ENCODE measurements at regions not wholly inside any gene's neighbourhood (a gene's known extent, or its start where the extent isn't known, plus 50 kb on each side); places are given as distances from the start of the nearest gene placed in this dataset.

DNA sequence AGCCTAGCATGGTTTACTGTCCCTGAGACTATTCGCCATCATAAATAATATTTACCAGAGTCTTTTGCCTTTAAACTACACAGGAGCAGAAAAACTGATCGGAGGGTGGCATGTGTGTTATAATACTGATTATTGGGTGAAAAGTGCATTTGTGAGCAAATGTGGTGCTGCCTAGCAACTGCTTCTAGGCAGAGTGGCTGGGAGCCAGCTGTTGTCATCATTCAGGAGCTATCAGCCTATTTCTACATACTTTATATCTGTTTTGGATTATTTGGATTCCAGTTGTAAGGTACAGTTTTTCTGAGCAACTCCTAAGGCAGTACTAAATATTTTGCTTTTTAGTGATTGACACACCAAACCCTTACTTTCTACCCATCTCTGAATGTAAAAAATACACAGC, 75.0 kb upstream of the MSTN start:
- Histone ChIP-seq H3K27me3 (no peaks in the 10 kb centered on the region), H3K4me1 (no peaks in the 10 kb centered on the region), H3K27ac (no peak overlapping the region), H3K36me3 (no peaks in the 10 kb centered on the region), H3K9me3 (no peaks in the 10 kb centered on the region), H3K4me3 (no peak overlapping the region)
- intact Hi-C loops (cut with DNase I): no loop called here
- TF ChIP-seq, protein P1, sequence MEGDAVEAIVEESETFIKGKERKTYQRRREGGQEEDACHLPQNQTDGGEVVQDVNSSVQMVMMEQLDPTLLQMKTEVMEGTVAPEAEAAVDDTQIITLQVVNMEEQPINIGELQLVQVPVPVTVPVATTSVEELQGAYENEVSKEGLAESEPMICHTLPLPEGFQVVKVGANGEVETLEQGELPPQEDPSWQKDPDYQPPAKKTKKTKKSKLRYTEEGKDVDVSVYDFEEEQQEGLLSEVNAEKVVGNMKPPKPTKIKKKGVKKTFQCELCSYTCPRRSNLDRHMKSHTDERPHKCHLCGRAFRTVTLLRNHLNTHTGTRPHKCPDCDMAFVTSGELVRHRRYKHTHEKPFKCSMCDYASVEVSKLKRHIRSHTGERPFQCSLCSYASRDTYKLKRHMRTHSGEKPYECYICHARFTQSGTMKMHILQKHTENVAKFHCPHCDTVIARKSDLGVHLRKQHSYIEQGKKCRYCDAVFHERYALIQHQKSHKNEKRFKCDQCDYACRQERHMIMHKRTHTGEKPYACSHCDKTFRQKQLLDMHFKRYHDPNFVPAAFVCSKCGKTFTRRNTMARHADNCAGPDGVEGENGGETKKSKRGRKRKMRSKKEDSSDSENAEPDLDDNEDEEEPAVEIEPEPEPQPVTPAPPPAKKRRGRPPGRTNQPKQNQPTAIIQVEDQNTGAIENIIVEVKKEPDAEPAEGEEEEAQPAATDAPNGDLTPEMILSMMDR (IDR thresholded peaks at IDR 0.05): no peak
- DNase-seq (ENCODE audit: low spot score in 2 of 2): no peak

DNA sequence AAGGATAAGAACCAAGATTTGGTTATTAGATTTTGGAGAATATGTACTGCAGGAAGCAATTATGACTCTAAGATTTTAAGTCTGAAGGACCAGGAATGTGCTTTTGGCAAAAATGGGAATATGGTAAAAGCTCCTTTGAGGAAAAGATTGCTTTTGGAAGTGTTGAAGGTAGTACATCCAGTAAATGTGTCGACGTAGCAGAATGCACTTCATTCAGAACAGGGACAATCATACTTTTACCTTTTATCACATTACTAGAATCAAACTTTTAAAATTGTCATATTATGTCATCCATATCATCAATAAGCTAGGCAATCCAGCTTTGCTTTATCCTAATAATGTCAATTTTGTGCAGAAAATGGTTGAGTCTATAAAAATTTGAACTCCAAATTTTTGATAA, 74.3 kb upstream of the MSTN start:
- H3K36me3 ChIP-seq: no peaks in the 10 kb centered on the region
- no peaks in the 10 kb centered on the region for H3K27me3 ChIP-seq
- no peak for DNase-seq (ENCODE audit: low spot score in 2 of 2)
- intact Hi-C loops (cut with DNase I): no loop called here
- H3K4me3 ChIP-seq: no peak overlapping the region
- H3K4me1 ChIP-seq: no peaks in the 10 kb centered on the region
- H3K9me3 ChIP-seq: no peaks in the 10 kb centered on the region
- H3K27ac ChIP-seq: no peak overlapping the region
- TF ChIP-seq, protein P1 (IDR thresholded peaks at IDR 0.05): no peak

DNA sequence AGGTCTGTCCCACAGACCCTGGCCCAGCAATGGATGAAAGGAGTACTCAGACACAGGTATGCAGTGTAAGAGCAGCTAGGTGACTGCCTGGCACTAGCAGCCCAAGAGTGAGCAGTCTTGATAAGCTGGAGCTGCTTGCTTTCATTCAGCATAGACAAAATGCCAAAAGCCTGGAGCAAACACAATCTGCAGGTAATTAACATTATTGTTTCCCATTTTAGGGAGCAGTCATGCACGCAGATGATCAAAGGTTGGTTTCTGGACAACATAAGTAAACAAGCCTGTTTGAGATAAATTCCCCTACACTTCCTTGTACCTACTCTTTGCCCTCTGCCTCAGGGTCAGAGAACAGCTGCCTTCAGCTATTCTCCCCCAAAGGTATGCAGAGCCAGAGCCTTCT, 73.7 kb upstream of the MSTN start:
- H3K36me3 ChIP-seq: no peaks in the 10 kb centered on the region
- DNase-seq (ENCODE audit: low spot score in 2 of 2): no peak
- intact Hi-C loops (cut with DNase I): no loop called here
- no peak overlapping the region for H3K4me3 ChIP-seq
- H3K27ac ChIP-seq: no peak overlapping the region
- H3K27me3 ChIP-seq: no peaks in the 10 kb centered on the region
- TF ChIP-seq, protein P1 (IDR thresholded peaks at IDR 0.05): no peak
- H3K4me1 ChIP-seq: no peaks in the 10 kb centered on the region
- no peaks in the 10 kb centered on the region for H3K9me3 ChIP-seq

DNA sequence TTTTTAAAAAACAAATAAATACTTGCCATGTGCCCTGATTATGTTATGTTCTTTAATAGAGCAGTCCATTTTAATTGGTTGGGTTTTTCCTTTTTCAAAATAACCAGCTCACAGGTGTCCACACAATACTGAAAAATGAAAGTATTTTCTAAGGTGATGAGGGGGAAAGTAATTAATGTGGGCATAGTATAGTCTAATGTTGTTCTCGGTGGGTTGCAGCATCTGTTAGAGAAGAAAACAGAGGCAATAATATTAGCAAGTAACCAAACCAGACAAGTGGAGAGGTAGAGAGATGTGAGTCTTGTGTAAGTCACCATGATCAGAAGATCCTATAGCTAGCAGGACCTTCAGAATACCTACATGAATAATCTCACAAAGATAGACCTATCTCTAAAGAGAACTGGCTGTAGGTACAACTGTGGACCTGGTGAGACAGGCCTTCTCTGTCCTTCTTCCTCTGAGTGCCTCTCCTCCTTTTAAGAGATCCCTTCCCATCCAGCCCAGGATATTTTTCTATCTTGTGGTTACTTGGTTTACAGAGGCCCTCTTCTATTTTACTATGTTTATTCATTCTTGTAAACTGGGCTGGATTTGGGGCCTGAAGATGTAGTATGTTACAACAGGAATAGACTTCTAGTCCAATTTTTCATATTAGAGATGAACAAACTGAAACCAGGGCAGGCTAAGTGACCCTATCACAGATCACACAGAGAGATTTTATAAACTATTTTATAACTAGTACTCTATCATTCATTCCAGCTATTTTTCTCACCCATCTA, 67.1 kb upstream of the MSTN start:
- no peaks in the 10 kb centered on the region for H3K36me3 ChIP-seq
- H3K27me3 ChIP-seq: no peaks in the 10 kb centered on the region
- intact Hi-C loops (cut with DNase I): no loop called here
- TF ChIP-seq, protein P1 (IDR thresholded peaks at IDR 0.05): no peak
- no peak overlapping the region for H3K27ac ChIP-seq
- no peaks in the 10 kb centered on the region for H3K9me3 ChIP-seq
- DNase-seq (ENCODE audit: low spot score in 2 of 2): no peak
- no peaks in the 10 kb centered on the region for H3K4me1 ChIP-seq
- H3K4me3 ChIP-seq: no peak overlapping the region

DNA sequence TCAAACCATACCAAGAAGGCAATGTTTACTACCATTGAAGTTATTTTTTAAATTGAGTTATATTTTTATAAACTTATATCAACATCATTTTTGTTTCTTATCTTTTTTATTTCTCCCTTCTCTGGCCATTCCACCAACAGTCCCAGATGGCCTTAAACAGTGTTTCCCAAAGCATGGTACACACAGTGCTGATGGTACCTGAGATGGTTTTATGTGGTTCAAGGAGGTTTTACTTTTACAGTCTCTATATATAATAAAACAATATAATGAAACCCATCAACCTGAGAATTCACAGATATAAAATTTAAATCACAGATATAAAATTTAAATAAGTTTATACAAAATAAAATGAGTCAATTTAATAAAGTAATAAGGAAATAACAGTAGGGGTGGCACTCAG, 65.1 kb upstream of the MSTN start:
- Histone ChIP-seq H3K4me1 (no peaks in the 10 kb centered on the region), H3K27ac (no peak overlapping the region), H3K9me3 (no peaks in the 10 kb centered on the region), H3K4me3 (no peak overlapping the region), H3K36me3 (no peaks in the 10 kb centered on the region), H3K27me3 (no peaks in the 10 kb centered on the region)
- intact Hi-C loops (cut with DNase I): no loop called here
- TF ChIP-seq, protein P1 (IDR thresholded peaks at IDR 0.05): no peak
- DNase-seq (ENCODE audit: low spot score in 2 of 2): no peak

DNA sequence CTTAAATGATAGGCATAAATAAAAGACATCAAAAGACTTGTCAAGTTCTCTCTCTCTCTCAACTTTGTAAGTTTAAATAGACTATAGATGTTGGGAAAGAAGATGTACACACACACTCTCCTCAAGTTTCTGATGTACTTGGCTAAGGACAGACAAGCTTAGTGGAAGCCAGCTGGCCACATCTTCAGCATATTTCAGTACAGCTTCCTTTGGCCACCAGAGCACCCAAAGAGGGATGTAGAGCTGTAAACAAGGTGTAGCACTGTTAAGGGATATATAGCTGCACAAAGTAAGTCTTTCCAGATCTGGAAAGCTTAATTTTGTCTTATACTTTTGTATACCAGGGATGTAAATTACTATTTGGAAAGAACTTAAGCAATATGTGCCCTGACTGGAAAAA, 64.3 kb upstream of the MSTN start:
- intact Hi-C loops (cut with DNase I): no loop called here
- Histone ChIP-seq H3K27me3 (no peaks in the 10 kb centered on the region), H3K4me1 (no peaks in the 10 kb centered on the region), H3K27ac (no peak overlapping the region), H3K9me3 (no peaks in the 10 kb centered on the region), H3K36me3 (no peaks in the 10 kb centered on the region), H3K4me3 (no peak overlapping the region)
- TF ChIP-seq, protein P1 (IDR thresholded peaks at IDR 0.05): no peak
- DNase-seq (ENCODE audit: low spot score in 2 of 2): no peak

Measured in ascending aorta (tissue), 2 donors.